Loucy (cell line): ENCODE measurements at regions not wholly inside any gene's neighbourhood (a gene's known extent, or its start where the extent isn't known, plus 50 kb on each side); places are given as distances from the start of the nearest gene placed in this dataset.

Experiments
- H2AFZ ChIP-seq: fragments of 200-600 bp; sonication (generic); 2 replicates; pipeline ENCODE4 v1.6.0; 2016; ENCODE audit warnings: antibody characterized with exemption, mild to moderate bottlenecking, low read length, moderate library complexity
- H3F3A ChIP-seq: fragments of 200-600 bp; 2 replicates; pipeline ENCODE4 v1.6.0; 2016; ENCODE audit warnings: antibody characterized with exemption, low read depth, mild to moderate bottlenecking
- H3K27me3 ChIP-seq: fragments of 200-600 bp; sonication (generic); 2 replicates; pipeline ENCODE4 v1.6.1; 2014; ENCODE audit warnings: low read length, mild to moderate bottlenecking; ENCODE audit not compliant: insufficient read depth, poor library complexity, severe bottlenecking
- H3K36me3 ChIP-seq: fragments of 200-600 bp; sonication (generic); 2 replicates; pipeline ENCODE4 v1.6.1; 2016; ENCODE audit warnings: low read length; ENCODE audit not compliant: insufficient read depth
- H3K4me1 ChIP-seq: fragments of 200-600 bp; sonication (generic); 2 replicates; pipeline ENCODE4 v1.5.1; 2014; ENCODE audit warnings: low read length, mild to moderate bottlenecking; ENCODE audit not compliant: insufficient read depth, poor library complexity, severe bottlenecking
- H3K4me2 ChIP-seq: fragments of 200-600 bp; sonication (generic); 2 replicates; pipeline ENCODE4 v1.6.0; 2014; ENCODE audit warnings: antibody characterized with exemption, low read length, low read depth, mild to moderate bottlenecking; ENCODE audit not compliant: poor library complexity, severe bottlenecking
- H3K4me3 ChIP-seq: fragments of 200-600 bp; sonication (generic); 2 replicates; pipeline ENCODE4 v1.5.1; 2014; ENCODE audit warnings: low read length, mild to moderate bottlenecking, mixed read lengths; ENCODE audit not compliant: poor library complexity, severe bottlenecking
- H3K79me2 ChIP-seq: fragments of 200-600 bp; sonication (generic); 2 replicates; pipeline ENCODE4 v1.6.1; 2014; ENCODE audit warnings: low read length; ENCODE audit not compliant: insufficient read depth
- H3K9ac ChIP-seq: fragments of 200-600 bp; sonication (generic); 2 replicates; pipeline ENCODE4 v1.6.0; 2014; ENCODE audit warnings: mild to moderate bottlenecking, low read depth, low read length, moderate library complexity; ENCODE audit not compliant: poor library complexity, severe bottlenecking
- H3K9me2 ChIP-seq: fragments of 200-600 bp; sonication (generic); replicated peaks from 2 replicates; pipeline ENCODE4 v1.6.1; 2016; ENCODE audit warnings: low read depth, low read length, mixed read lengths
- H3K9me3 ChIP-seq: fragments of 200-600 bp; sonication (generic); 2 replicates; pipeline ENCODE4 v1.6.1; 2014; ENCODE audit warnings: mild to moderate bottlenecking, antibody characterized with exemption, low read length, low read depth; ENCODE audit not compliant: insufficient read depth
- H4K20me1 ChIP-seq: fragments of 200-600 bp; sonication (generic); 2 replicates; pipeline ENCODE4 v1.6.0; 2014; ENCODE audit warnings: antibody characterized with exemption, low read length, mild to moderate bottlenecking; ENCODE audit not compliant: insufficient read depth, poor library complexity, severe bottlenecking
- CTCF ChIP-seq: fragments of 200-600 bp; sonication (generic); conservative IDR thresholded peaks from 2 replicates; pipeline ENCODE4 v1.5.1; 2014; ENCODE audit warnings: mild to moderate bottlenecking, antibody characterized with exemption, low read length
- EZH2phosphoT487 ChIP-seq: fragments of 200-600 bp; IDR thresholded peaks from 2 replicates; pipeline ENCODE4 v1.6.1; 2018; ENCODE audit warnings: antibody characterized with exemption, mild to moderate bottlenecking, moderate library complexity, borderline replicate concordance

- H3K4me3 ChIP-seq, result no peak overlapping the region
- no peaks in the 10 kb centered on the region for H3K27me3 ChIP-seq
- no peaks in the 10 kb centered on the region for H4K20me1 ChIP-seq
- H3K36me3 ChIP-seq, result no peaks in the 10 kb centered on the region
- no peaks in the 10 kb centered on the region for H3K9me2 ChIP-seq
- no peak overlapping the region for H3K4me2 ChIP-seq
- no peak overlapping the region for H2AFZ ChIP-seq
- H3K9me3 ChIP-seq, result no peaks in the 10 kb centered on the region
- H3K79me2 ChIP-seq, result no peaks in the 10 kb centered on the region
- H3F3A ChIP-seq, result no peaks in the 10 kb centered on the region
- no peaks in the 10 kb centered on the region for H3K4me1 ChIP-seq
- H3K9ac ChIP-seq, result no peak overlapping the region
- no peak for TF ChIP-seq EZH2phosphoT487
- no peak for TF ChIP-seq CTCF
Observed at GRCh38 chr2:103798291-103798690, 1036.5 kb downstream of the TMEM182 start.

- no peak overlapping the region for H3K4me2 ChIP-seq
- TF ChIP-seq CTCF (no peak), EZH2phosphoT487 (no peak)
- H3K9me2 ChIP-seq, result no peaks in the 10 kb centered on the region
- H3K79me2 ChIP-seq, result no peaks in the 10 kb centered on the region
- no peaks in the 10 kb centered on the region for H3K36me3 ChIP-seq
- H3K27me3 ChIP-seq, result no peaks in the 10 kb centered on the region
- H3K9ac ChIP-seq, result no peak overlapping the region
- H3K9me3 ChIP-seq, result no peaks in the 10 kb centered on the region
- H4K20me1 ChIP-seq, result no peaks in the 10 kb centered on the region
- no peaks in the 10 kb centered on the region for H3F3A ChIP-seq
- H2AFZ ChIP-seq, result no peak overlapping the region
- no peaks in the 10 kb centered on the region for H3K4me1 ChIP-seq
- no peak overlapping the region for H3K4me3 ChIP-seq
Observed at GRCh38 chr2:103804013-103804412, 1042.2 kb downstream of the TMEM182 start.

GRCh38 chr2:103805746-103806145 is 1043.9 kb downstream of the TMEM182 start:
- Histone ChIP-seq H3K27me3 (no peaks in the 10 kb centered on the region), H3K79me2 (no peaks in the 10 kb centered on the region), H3K9me2 (no peaks in the 10 kb centered on the region), H3K36me3 (no peaks in the 10 kb centered on the region), H4K20me1 (no peaks in the 10 kb centered on the region), H3K9me3 (no peaks in the 10 kb centered on the region), H3K4me1 (no peaks in the 10 kb centered on the region), H3F3A (no peaks in the 10 kb centered on the region), H3K9ac (no peak overlapping the region), H2AFZ (no peak overlapping the region), H3K4me3 (no peak overlapping the region), H3K4me2 (no peak overlapping the region)
- TF ChIP-seq EZH2phosphoT487 (no peak), CTCF (no peak)
